ENCODE measurements at regions not wholly inside any gene's neighbourhood (a gene's known extent, or its start where the extent isn't known, plus 50 kb on each side); places are given as distances from the start of the nearest gene placed in this dataset.

DNA sequence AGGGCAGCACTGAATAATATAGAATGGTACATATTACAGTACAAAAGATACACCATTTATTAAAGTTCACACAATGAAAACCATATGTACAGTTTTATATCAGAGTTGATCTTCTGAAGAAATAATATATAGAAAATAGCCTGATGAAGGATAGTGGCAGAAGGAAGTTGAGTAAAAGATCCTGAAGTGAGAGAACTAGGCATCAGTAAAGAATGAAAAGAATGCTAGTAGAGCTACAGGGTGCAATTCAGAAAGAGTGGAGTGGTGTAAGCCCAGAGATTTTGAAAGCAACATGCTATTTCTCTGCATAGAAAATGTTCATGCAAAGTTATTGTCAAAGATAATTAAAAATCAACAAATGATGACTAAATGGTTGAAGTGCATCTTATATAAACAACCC is 1552.7 kb upstream of the TENM4 start:
- H3K27me3 ChIP-seq (ENCODE audit: low read depth) = no peaks in the 10 kb centered on the region
- no peaks in the 10 kb centered on the region for H3K36me3 ChIP-seq
- no peaks in the 10 kb centered on the region for H3K9me3 ChIP-seq
- no peak for DNase-seq
- no peak for ATAC-seq
- TF ChIP-seq, protein P1, sequence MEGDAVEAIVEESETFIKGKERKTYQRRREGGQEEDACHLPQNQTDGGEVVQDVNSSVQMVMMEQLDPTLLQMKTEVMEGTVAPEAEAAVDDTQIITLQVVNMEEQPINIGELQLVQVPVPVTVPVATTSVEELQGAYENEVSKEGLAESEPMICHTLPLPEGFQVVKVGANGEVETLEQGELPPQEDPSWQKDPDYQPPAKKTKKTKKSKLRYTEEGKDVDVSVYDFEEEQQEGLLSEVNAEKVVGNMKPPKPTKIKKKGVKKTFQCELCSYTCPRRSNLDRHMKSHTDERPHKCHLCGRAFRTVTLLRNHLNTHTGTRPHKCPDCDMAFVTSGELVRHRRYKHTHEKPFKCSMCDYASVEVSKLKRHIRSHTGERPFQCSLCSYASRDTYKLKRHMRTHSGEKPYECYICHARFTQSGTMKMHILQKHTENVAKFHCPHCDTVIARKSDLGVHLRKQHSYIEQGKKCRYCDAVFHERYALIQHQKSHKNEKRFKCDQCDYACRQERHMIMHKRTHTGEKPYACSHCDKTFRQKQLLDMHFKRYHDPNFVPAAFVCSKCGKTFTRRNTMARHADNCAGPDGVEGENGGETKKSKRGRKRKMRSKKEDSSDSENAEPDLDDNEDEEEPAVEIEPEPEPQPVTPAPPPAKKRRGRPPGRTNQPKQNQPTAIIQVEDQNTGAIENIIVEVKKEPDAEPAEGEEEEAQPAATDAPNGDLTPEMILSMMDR (IDR thresholded peaks at IDR 0.05) = no peak
- intact Hi-C loops (cut with DNase I) = no loop called here
- H3K27ac ChIP-seq = no peak overlapping the region
- no peak overlapping the region for H3K4me3 ChIP-seq
- H3K4me1 ChIP-seq = no peaks in the 10 kb centered on the region

DNA sequence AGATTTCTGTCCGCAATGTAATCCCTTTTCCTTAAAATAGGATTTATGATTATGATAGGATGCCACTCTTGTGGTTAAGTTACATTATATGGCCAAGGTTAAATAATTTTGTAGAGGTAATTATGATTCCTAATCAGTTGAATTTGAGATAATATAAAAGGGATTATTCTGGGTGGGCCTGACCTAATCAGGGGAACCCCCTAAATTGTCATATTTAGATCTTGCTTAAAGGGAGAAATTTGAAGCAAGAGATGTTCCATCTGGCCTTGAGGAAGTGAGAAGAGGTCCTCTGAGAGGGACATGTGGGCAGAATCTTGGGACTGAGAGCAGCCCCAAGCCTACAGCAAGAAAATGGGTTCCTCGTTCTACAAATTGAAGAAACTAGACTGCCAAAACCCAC is 1550.1 kb upstream of the TENM4 start:
- DNase-seq = no peak
- intact Hi-C loops (cut with DNase I) = no loop called here
- no peak for ATAC-seq
- no peaks in the 10 kb centered on the region for H3K9me3 ChIP-seq
- no peak overlapping the region for H3K4me3 ChIP-seq
- H3K36me3 ChIP-seq = no peaks in the 10 kb centered on the region
- H3K27ac ChIP-seq = no peak overlapping the region
- H3K27me3 ChIP-seq (ENCODE audit: low read depth) = no peaks in the 10 kb centered on the region
- no peaks in the 10 kb centered on the region for H3K4me1 ChIP-seq
- TF ChIP-seq, protein P1 (IDR thresholded peaks at IDR 0.05) = no peak

DNA sequence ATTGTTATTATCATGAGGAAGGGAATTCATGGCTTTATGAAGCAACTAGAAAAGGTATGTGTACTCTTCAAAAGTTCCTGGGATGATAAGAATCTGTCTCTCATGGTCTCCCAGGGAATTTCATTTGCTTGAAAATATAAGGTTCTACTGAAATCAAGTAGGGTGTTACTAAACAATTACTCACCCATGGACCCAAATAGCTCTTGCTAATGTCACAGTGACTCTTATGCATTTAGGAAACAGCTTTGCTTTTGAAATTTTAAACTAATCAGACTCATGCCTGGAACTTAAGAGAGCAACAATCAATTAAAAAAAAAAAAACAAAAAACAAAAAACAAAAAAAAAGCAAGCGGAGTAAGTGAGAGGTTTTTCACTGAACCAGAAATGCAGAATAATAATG is 1546.3 kb upstream of the TENM4 start:
- no peak for ATAC-seq
- Histone ChIP-seq H3K27me3 (ENCODE audit: low read depth) (no peaks in the 10 kb centered on the region), H3K4me1 (no peaks in the 10 kb centered on the region), H3K9me3 (no peaks in the 10 kb centered on the region), H3K27ac (no peak overlapping the region), H3K36me3 (no peaks in the 10 kb centered on the region), H3K4me3 (no peak overlapping the region)
- TF ChIP-seq, protein P1 (IDR thresholded peaks at IDR 0.05) = no peak
- no peak for DNase-seq
- intact Hi-C loops (cut with DNase I) = no loop called here

DNA sequence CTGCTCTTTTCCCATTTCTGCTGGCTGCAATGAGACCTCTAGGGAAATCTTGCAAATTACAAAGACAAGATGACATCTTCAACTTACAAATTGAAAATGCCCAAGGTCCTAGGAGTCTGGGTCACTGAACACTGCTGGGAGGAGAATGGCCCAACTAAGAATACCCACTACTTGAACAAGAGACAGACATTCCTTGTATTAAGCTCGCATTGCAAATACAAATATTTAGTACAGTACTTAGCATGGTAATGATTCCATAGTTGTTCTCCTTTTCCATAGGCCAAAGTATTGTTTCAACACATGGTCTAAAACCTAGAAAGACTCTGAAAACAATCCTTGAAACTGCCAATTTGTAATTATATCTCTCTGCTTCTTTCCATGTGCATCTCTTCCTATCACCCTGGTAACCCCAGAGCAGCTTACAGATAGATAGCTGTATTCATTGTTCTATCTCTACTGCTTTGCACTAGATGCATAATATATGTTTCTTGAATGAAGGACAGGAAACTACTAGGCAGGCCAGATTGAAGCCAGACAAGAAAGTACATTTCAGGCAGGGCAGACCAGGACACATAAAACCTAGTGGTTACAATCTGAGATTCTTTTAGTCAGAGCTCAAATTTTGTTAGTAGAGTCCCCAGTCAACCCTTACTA is 1545.7 kb upstream of the TENM4 start:
- H3K27ac ChIP-seq = no peak overlapping the region
- H3K36me3 ChIP-seq = no peaks in the 10 kb centered on the region
- DNase-seq (no peak), ATAC-seq (no peak)
- H3K4me3 ChIP-seq = no peak overlapping the region
- no peaks in the 10 kb centered on the region for H3K4me1 ChIP-seq
- H3K27me3 ChIP-seq (ENCODE audit: low read depth) = no peaks in the 10 kb centered on the region
- H3K9me3 ChIP-seq = no peaks in the 10 kb centered on the region
- intact Hi-C loops (cut with DNase I) = no loop called here
- TF ChIP-seq, protein P1 (IDR thresholded peaks at IDR 0.05) = no peak

DNA sequence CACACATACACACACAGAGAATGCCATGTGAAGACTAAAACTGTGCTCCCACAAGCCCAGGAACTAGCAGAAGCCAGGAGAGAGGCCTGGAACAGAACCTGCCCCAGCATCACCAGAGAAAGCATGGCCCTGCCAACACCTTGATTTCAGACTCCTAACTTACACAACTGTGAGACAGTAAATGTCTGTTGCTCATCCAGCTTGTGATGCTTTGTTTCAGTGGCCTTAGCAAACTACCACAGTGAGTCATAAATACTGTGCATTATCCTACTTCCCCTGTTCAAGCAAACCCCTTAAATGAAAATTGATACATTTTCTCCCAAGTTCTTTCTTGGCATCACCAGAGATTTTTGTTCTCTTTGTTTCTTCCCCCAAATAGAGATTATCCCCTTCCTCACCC is 1539.4 kb upstream of the TENM4 start:
- no peaks in the 10 kb centered on the region for H3K4me1 ChIP-seq
- no peak overlapping the region for H3K27ac ChIP-seq
- no peak overlapping the region for H3K4me3 ChIP-seq
- H3K9me3 ChIP-seq = no peaks in the 10 kb centered on the region
- no peaks in the 10 kb centered on the region for H3K36me3 ChIP-seq
- intact Hi-C loops (cut with DNase I) = no loop called here
- ATAC-seq = no peak
- TF ChIP-seq, protein P1 (IDR thresholded peaks at IDR 0.05) = no peak
- no peaks in the 10 kb centered on the region for H3K27me3 ChIP-seq (ENCODE audit: low read depth)
- no peak for DNase-seq

Measured in lower lobe of right lung (tissue), 2 donors.